ENCODE measurements at regions not wholly inside any gene's neighbourhood (a gene's known extent, or its start where the extent isn't known, plus 50 kb on each side); places are given as distances from the start of the nearest gene placed in this dataset.
"Not testable (repeated sequence)": the region's sequence is repeated elsewhere in the genome, so short reads cannot be mapped to it uniquely, and the experiment has no call there.

DNA sequence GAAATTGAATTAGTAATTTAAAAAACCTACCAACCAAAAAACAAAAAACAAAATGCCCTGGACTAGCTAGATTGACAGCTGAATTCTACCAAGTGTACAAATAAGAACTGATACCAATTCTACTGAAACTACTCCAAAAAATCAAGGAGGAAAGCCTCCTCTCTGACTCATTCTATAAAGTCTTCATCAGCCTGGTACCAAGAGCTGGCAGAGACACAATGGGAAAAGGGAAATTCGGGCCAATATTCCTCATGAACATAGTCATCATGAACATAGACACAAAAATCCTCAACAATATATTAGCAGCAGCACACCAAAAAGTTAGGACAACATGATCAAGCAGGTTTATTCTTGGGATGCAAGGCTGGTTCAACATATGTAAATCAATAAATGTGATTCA lies 2667.7 kb upstream of the PCDH20 start:
- H3K79me2 ChIP-seq (ENCODE audit: low read length): no peaks in the 10 kb centered on the region
- H3K27ac ChIP-seq (ENCODE audit: low read length): no peak overlapping the region
- H3K4me3 ChIP-seq (ENCODE audit: low read length): no peak overlapping the region
- no peaks in the 10 kb centered on the region for H3F3A ChIP-seq (ENCODE audit: insufficient read depth, low read length)
- no peaks in the 10 kb centered on the region for H3K27me3 ChIP-seq (replicated peaks; ENCODE audit: insufficient read depth, low read length)
- H3K4me1 ChIP-seq (ENCODE audit: low read length): no peaks in the 10 kb centered on the region
- H3K4me2 ChIP-seq (ENCODE audit: low read depth, low read length): no peak overlapping the region
- no peak for TF ChIP-seq EZH2phosphoT487 (IDR thresholded peaks at IDR 0.05; ENCODE audit: low read length)
- no peak for TF ChIP-seq EZH2 (optimal IDR thresholded peaks at IDR 0.05; ENCODE audit: low read depth, low read length)
- no peak for TF ChIP-seq CTCF (IDR thresholded peaks at IDR 0.05; ENCODE audit: low read length)
- no peaks in the 10 kb centered on the region for H3K9me2 ChIP-seq (replicated peaks; ENCODE audit: insufficient read depth, low read length)
- no peak overlapping the region for H2AFZ ChIP-seq (ENCODE audit: low read length)
- no peaks in the 10 kb centered on the region for H4K20me1 ChIP-seq (ENCODE audit: insufficient read depth, low read length)
- H3K9ac ChIP-seq (ENCODE audit: low read length): no peak overlapping the region
- no peak for DNase-seq
- H3K36me3 ChIP-seq (replicated peaks; ENCODE audit: insufficient read depth, low read length): no peaks in the 10 kb centered on the region
- no peaks in the 10 kb centered on the region for H3K9me3 ChIP-seq (replicated peaks; ENCODE audit: insufficient read depth, low read length)

- no peaks in the 10 kb centered on the region for H3K27me3 ChIP-seq (replicated peaks; ENCODE audit: insufficient read depth, low read length)
- no peak overlapping the region for H3K4me2 ChIP-seq (ENCODE audit: low read depth, low read length)
- no peaks in the 10 kb centered on the region for H3K79me2 ChIP-seq (ENCODE audit: low read length)
- no peak overlapping the region for H2AFZ ChIP-seq (ENCODE audit: low read length)
- no peak for DNase-seq
- H3K36me3 ChIP-seq (replicated peaks; ENCODE audit: insufficient read depth, low read length): no peaks in the 10 kb centered on the region
- TF ChIP-seq CTCF (IDR thresholded peaks at IDR 0.05; ENCODE audit: low read length): no peak
- no peak for TF ChIP-seq EZH2phosphoT487 (IDR thresholded peaks at IDR 0.05; ENCODE audit: low read length)
- TF ChIP-seq EZH2 (optimal IDR thresholded peaks at IDR 0.05; ENCODE audit: low read depth, low read length): no peak
- no peaks in the 10 kb centered on the region for H3K9me2 ChIP-seq (replicated peaks; ENCODE audit: insufficient read depth, low read length)
- H3K4me1 ChIP-seq (ENCODE audit: low read length): no peaks in the 10 kb centered on the region
- H3K4me3 ChIP-seq (ENCODE audit: low read length): no peak overlapping the region
- no peaks in the 10 kb centered on the region for H4K20me1 ChIP-seq (ENCODE audit: insufficient read depth, low read length)
- no peak overlapping the region for H3K9ac ChIP-seq (ENCODE audit: low read length)
- H3K27ac ChIP-seq (ENCODE audit: low read length): no peak overlapping the region
- no peaks in the 10 kb centered on the region for H3F3A ChIP-seq (ENCODE audit: insufficient read depth, low read length)
- no peaks in the 10 kb centered on the region for H3K9me3 ChIP-seq (replicated peaks; ENCODE audit: insufficient read depth, low read length)
Observed at GRCh38 chr13:64078480-64078936, 2662.9 kb upstream of the PCDH20 start.

- no peak for DNase-seq
- TF ChIP-seq CTCF (IDR thresholded peaks at IDR 0.05; ENCODE audit: low read length): no peak
Observed at GRCh38 chr13:64078025-64078424, 2662.4 kb upstream of the PCDH20 start.

DNA sequence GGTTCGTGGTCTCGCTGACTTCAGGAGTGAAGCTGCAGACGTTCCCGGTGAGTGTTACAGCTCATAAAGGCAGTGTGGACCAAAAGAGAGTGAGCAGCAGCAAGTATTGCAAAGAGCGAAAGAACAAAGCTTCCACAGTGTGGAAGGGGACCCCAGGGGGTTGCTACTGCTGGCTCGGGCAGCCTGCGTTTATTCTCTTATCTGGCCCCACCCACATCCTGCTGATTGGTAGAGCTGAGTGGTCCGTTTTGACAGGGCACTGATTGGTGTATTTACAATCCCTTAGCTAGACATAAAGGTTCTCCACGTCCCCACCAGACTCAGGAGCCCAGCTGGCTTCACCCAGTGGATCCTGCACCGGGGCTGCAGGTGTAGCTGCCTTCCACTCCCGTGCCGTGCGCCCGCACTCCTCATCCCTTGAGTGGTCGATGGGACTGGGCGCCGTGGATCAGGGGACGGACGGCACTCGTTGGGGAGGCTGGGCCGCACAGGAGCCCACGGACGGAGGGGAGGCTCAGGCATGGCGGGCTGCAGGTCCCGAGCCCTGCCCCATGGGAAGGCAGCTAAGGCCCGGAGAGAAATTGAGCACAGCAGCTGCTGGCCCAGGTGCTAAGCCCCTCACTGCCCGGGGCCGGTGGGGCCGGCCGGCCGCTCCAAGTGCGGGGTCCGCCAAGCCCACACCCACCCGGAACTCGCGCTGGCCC lies 2661.6 kb upstream of the PCDH20 start:
- H3K27me3 ChIP-seq (replicated peaks; ENCODE audit: insufficient read depth, low read length); H3K9me2 ChIP-seq (replicated peaks; ENCODE audit: insufficient read depth, low read length); H3K4me2 ChIP-seq (ENCODE audit: low read depth, low read length); H3K27ac ChIP-seq (ENCODE audit: low read length); H3K4me1 ChIP-seq (ENCODE audit: low read length); H3K36me3 ChIP-seq (replicated peaks; ENCODE audit: insufficient read depth, low read length); H3K9me3 ChIP-seq (replicated peaks; ENCODE audit: insufficient read depth, low read length); H3F3A ChIP-seq (ENCODE audit: insufficient read depth, low read length); H2AFZ ChIP-seq (ENCODE audit: low read length); H3K4me3 ChIP-seq (ENCODE audit: low read length); H4K20me1 ChIP-seq (ENCODE audit: insufficient read depth, low read length); H3K79me2 ChIP-seq (ENCODE audit: low read length); H3K9ac ChIP-seq (ENCODE audit: low read length); DNase-seq: not testable (repeated sequence)

More at GRCh38 chr13:64078025-64078424, 2662.4 kb upstream of the PCDH20 start:
- Histone ChIP-seq H3K9me3 (replicated peaks; ENCODE audit: insufficient read depth, low read length) (no peaks in the 10 kb centered on the region), H3F3A (ENCODE audit: insufficient read depth, low read length) (no peaks in the 10 kb centered on the region), H4K20me1 (ENCODE audit: insufficient read depth, low read length) (no peaks in the 10 kb centered on the region), H2AFZ (ENCODE audit: low read length) (no peak overlapping the region), H3K27me3 (replicated peaks; ENCODE audit: insufficient read depth, low read length) (no peaks in the 10 kb centered on the region), H3K4me3 (ENCODE audit: low read length) (no peak overlapping the region), H3K36me3 (replicated peaks; ENCODE audit: insufficient read depth, low read length) (no peaks in the 10 kb centered on the region), H3K4me2 (ENCODE audit: low read depth, low read length) (no peak overlapping the region), H3K9me2 (replicated peaks; ENCODE audit: insufficient read depth, low read length) (no peaks in the 10 kb centered on the region), H3K79me2 (ENCODE audit: low read length) (no peaks in the 10 kb centered on the region), H3K27ac (ENCODE audit: low read length) (no peak overlapping the region), H3K9ac (ENCODE audit: low read length) (no peak overlapping the region), H3K4me1 (ENCODE audit: low read length) (no peaks in the 10 kb centered on the region)

All from MM.1S (cell line).